NCI-H146 treated with DMSO at 0.1 percent for 48 hours (cell line): ENCODE measurements at regions not wholly inside any gene's neighbourhood (a gene's known extent, or its start where the extent isn't known, plus 50 kb on each side); places are given as distances from the start of the nearest gene placed in this dataset.
"Not testable (repeated sequence)": the region's sequence is repeated elsewhere in the genome, so short reads cannot be mapped to it uniquely, and the experiment has no call there.

Experiments
- DNase-seq: peaks from one replicate; lab custom pipeline; 2025; ENCODE audit not compliant: unreplicated experiment; lab: John Stamatoyannopoulos, UW

DNA sequence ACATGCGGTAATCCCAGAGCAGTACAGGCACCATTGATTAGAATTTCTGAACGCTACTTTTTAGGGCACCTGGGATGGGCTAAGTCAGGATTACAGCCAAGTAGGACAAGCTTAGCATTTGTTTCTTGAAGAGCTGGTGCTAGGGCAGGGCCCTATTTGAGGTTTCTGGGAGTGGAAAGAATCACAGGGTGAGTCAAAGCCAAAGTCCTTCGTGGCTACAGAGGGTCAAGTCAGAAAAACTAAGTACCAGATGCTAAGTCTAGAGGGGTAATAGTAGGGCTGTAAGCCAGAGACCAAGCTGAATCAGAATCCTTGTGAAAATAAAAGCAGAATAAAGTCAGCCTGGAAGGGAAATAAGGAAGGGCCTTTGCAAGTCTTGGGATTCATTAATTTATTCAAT is 448.6 kb downstream of the ZIC3 start:
- DNase-seq, result no peak

GRCh38 chrX:138018145-138018799 is 452.3 kb downstream of the ZIC3 start:
- DNase-seq, result peak; percentile 76

DNA sequence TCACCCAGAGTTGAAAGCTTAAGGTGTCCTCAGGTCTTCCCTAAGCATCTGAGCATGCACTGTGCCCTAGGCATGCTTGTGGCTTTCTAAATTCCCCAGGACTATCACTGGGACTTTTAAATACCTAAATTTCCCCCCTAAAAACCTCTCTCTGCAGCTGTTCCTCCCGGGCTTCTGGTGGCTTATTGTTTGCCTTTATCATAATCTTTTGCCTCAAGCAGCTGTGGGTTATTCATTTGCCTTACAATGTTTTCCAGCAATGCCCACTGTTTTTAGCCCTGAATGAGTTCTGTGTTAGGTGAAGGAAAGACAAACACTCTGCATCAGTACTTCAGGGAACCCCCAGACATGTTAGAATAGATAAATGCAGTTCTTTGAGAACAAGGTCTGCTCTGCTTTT is 455.0 kb downstream of the ZIC3 start:
- peak; percentile 34 for DNase-seq

DNA sequence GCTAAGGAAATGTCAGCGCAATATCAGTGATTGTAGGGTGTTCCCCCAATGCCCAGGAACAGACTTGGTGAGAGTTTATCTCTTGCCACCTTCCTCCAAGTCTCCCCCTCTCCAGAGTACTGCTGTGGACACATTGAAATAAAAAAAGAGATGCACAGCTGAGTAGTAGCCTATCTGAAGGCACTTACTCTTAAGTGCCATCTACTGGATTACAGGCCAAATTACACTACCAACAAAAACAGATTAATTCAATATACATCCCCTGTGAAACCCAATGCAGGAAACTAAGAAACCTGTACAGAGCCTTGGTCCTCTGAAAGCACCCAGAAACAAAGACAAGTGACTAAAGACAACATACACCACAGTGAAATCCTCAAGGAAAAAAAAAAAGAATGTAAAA is 460.3 kb downstream of the ZIC3 start:
- DNase-seq, result peak; percentile 66

GRCh38 chrX:138031715-138032114 is 465.8 kb downstream of the ZIC3 start:
- DNase-seq, result no peak

DNA sequence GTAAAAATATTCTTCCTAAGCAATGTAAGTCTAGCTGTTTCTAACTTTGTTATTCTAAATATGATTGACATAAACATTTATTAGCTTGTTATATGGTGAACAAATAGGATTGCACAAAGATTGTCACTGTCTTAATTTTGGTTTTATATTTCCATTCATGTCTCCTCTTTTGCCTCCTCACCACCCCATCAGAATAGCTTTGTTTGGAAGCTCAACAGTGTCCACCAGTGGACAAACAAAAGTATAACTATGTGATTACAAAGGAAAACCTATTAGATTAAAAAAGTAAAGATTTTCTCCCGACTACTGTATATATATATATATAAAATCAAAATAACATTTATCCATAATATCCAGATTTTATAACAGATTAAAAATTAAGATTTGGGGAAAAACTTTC is 468.2 kb downstream of the ZIC3 start:
- peak; percentile 52 for DNase-seq

- no peak for DNase-seq
These were observed 471.6 kb downstream of the ZIC3 start for GRCh38 chrX:138037548-138037947.

GRCh38 chrX:138057883-138058282 is 492.0 kb downstream of the ZIC3 start:
- peak; percentile 46 for DNase-seq

GRCh38 chrX:138058931-138059330 is 493.0 kb downstream of the ZIC3 start:
- DNase-seq, result no peak

DNA sequence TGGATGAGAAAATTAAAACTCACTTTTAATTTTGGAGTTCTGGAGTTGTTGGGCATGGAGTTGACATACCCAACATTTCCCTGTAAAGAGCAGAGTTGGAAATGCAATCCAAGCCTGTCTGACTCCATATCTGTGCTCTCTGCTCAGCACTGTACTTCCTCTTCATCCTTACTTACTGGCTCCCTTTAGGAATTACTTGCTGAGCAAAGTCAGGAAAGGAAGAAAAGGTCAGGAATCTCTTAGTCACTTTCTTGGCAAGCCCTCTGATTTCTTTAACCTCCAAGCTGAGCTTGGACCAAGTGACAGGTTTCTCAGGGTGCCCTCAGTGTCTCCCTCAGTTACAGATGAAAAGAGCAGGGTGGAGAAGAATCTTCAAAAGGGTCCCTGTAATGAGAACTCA is 501.5 kb downstream of the ZIC3 start:
- DNase-seq, result no peak

DNA sequence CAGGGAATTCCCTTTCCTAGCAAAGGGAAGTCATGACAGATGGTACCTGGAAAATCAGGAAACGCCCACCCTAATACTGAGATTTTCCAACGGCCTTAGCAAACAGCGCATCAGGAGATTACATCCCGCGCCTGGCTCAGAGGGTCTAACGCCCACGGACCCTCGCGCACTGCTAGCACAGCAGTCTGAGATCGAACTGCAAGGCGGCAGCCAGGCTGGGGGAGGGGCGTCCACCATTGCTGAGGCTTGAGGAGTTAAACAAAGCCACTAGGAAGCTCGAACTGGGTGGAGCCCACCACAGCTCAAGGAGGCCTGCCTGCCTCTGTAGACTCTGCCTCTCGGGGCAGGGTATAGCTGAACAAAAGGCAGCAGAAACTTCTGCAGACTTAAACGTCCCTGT is 507.7 kb downstream of the ZIC3 start:
- DNase-seq, result no peak

DNA sequence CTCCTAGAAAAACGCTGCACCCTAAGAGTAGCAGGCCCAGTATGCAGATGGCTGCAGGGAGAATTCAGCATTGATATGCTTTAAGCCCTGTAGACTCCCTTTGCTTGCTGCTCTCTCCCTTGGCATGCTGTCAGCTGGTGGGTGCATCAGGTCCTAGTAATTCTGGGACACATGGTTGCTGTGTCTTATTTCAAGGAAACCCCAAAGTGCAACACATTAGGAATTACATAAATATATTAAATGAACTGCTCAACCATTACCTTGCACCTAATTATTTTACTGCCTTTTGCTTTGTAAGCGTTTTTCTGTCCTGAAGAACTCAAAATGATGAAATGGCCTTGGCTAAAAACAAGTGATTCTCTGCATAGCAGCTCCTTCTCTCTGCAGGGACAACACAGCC is 516.3 kb downstream of the ZIC3 start:
- no peak for DNase-seq

DNA sequence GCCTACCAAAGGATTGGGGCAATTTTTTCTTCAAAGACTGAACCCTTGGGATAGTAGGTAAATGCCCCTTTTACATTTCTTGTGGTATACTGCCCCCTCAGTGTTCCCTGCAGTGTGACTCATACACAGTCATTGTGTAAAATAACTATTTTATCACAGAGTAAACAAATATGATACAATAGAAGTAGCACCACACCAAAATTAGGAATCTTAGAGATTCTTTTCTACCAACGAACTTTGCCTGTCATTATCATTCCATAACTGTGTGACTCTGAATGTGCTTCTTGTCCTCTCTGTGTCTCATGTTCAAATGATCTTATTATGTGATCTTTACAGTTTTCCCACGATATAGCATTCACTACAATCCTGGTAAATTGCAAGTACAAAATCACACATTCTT is 517.0 kb downstream of the ZIC3 start:
- DNase-seq, result no peak

DNA sequence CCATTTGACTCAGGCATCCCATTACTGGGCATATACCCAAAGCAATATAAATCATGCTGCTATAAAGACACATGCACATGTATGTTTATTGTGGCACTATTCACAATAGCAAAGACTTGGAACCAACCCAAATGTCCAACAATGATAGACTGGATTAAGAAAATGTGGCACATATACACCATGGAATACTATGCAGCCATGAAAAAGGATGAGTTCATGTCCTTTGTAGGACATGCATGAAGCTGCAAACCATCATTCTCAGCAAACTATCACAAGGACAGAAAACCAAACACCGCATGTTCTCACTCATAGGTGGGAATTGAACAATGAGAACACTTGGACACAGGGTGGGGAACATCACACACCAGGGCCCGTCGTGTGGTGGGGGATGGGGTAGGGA is 545.0 kb downstream of the ZIC3 start:
- DNase-seq, result not testable (repeated sequence)

GRCh38 chrX:138127314-138127713 is 561.4 kb downstream of the ZIC3 start:
- DNase-seq, result no peak

DNA sequence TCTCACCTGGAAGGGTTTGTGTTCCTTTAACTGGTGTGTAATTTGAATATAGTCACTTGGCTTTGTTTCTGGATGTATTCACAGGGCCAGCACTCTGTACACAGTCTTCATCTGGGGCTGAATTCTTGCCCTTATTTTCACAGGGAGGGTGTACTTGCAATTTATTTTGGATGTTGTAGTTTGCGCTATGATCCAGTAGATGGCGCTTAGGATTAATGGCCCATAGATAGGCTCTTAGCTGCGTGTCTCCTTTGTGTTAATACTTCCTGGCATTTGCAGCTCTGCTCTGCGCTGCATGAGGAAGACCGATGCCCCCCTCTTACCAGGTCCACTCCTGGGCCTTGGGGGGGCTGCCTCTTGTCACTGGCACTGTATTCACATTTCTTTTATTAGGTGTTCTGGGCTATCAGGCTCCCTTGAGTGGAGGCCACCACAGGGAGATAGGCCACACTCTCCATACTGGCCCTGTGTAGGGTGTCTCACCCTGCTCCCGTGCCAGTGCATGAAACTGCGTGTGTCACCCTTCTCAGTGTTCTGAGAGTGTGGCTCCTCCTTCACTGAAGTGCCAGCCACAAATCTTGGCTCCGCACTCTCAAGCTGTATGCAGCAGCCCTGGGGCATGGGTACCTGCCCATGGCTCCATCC is 562.2 kb downstream of the ZIC3 start:
- DNase-seq, result peak; percentile 37

DNA sequence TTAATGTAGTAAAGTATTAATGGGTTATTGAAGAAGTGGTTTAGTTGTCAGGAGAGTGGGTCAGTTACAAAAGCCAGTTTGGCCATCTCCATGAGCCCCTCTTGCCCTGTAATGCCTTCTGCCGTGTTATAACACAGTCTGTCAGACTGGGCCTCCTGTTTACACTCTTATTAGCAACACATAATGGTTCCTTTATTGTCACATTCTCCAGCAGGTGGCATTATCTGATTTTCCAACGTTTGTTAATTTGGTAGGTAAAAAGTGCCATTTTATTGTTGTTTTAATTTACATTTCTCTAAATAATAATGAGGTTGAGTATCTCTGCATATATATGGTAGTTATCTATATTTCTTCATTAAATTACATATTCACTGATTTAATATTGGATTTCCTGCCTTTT is 560.8 kb downstream of the FGF13 start:
- no peak for DNase-seq

- DNase-seq, result no peak
These were observed 553.7 kb downstream of the FGF13 start for GRCh38 chrX:138157850-138158249.

GRCh38 chrX:138191998-138192397 is 519.5 kb downstream of the FGF13 start:
- DNase-seq, result no peak

- DNase-seq, result no peak
These were observed 481.8 kb downstream of the FGF13 start for GRCh38 chrX:138229718-138230117.

DNA sequence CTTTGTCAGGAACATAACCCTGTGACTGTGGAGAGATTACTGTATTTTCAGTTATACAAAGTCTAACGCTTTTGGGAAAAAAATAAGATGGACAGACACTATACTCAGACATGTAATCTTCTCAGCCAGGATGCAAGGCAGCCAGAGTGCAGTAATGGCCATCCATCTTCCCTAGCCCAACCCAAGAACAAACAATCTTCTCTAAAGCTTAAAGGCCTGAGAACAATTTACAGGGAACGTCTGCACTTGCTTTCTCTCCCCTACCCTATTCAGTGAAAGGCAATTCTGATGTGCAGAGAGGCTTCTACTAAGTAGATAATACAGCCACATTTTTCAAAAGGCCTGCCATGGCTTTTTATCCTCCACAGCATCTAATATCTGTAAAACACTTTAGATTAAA is 471.3 kb downstream of the FGF13 start:
- DNase-seq, result no peak

DNA sequence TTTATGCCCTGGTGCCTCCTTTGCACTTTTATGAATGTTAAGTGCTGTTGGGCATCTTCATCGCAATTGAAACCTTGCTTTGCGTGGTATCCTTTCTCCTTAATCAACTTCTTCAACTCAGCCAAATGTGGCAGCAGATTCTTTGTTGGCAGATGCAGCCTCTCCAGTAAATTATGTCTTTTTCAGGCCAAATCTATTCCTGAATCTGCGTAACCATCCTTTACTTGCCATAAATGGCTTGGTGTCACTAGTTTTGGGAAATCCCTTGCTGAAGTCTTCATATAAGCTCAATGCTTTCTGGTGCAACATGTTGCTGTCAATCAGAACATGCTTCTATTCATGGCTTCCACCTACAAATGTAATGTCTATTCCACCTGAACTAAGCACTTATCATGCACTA is 457.5 kb downstream of the FGF13 start:
- no peak for DNase-seq

DNA sequence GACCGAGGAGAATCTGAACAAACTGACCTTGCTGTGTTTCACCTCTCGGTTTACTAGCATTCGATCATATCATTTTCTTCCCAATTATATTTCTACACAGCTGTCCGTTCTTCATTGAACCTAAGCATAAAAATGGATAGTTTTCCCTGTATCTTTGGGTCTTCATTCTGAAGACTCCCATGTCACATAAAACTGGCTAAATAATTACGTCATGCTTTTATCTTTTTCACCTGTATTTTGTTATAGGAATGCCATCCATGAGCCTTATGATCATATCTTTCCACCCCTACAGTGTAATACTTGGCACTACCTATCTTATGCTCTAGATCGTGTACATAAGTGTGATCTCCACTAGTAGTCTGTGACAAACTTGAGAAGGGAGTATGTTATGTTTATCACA is 456.1 kb downstream of the FGF13 start:
- no peak for DNase-seq
